Endothelial cell (in vitro differentiated cells): ENCODE measurements at regions not wholly inside any gene's neighbourhood (a gene's known extent, or its start where the extent isn't known, plus 50 kb on each side); places are given as distances from the start of the nearest gene placed in this dataset.

Source experiments
- DNase-seq: peaks from one replicate; pipeline ENCODE4 v3.0.0; 2021; ENCODE audit warnings: low spot score
- H3K27ac Mint-ChIP-seq: one replicate; pipeline ENCODE4 v1.8.0; 2021; ENCODE audit warnings: mixed read lengths, inconsistent platforms; ENCODE audit not compliant: unreplicated experiment
- H3K27me3 Mint-ChIP-seq: one replicate; pipeline ENCODE4 v1.8.0; 2021; ENCODE audit warnings: mild to moderate bottlenecking, moderate library complexity, mixed read lengths, inconsistent platforms; ENCODE audit not compliant: unreplicated experiment
- H3K36me3 Mint-ChIP-seq: one replicate; pipeline ENCODE4 v1.8.0; 2021; ENCODE audit warnings: mild to moderate bottlenecking, low read depth, mixed read lengths, inconsistent platforms; ENCODE audit not compliant: unreplicated experiment
- H3K4me1 Mint-ChIP-seq: one replicate; pipeline ENCODE4 v1.8.0; 2021; ENCODE audit warnings: mild to moderate bottlenecking, mixed read lengths, inconsistent platforms; ENCODE audit not compliant: unreplicated experiment
- H3K4me3 Mint-ChIP-seq: one replicate; pipeline ENCODE4 v1.8.0; 2021; ENCODE audit warnings: mild to moderate bottlenecking, mixed read lengths, inconsistent platforms; ENCODE audit not compliant: unreplicated experiment
- H3K9me3 Mint-ChIP-seq: one replicate; pipeline ENCODE4 v1.8.0; 2021; ENCODE audit warnings: mixed read lengths, inconsistent platforms; ENCODE audit not compliant: unreplicated experiment
- TF ChIP-seq, protein P1 (sequence below): fragments of 200-600 bp; sonication (generic); IDR thresholded peaks from one replicate; pipeline ENCODE4 v1.5.0; 2021; ENCODE audit warnings: antibody characterized with exemption; ENCODE audit not compliant: unreplicated experiment

DNA sequence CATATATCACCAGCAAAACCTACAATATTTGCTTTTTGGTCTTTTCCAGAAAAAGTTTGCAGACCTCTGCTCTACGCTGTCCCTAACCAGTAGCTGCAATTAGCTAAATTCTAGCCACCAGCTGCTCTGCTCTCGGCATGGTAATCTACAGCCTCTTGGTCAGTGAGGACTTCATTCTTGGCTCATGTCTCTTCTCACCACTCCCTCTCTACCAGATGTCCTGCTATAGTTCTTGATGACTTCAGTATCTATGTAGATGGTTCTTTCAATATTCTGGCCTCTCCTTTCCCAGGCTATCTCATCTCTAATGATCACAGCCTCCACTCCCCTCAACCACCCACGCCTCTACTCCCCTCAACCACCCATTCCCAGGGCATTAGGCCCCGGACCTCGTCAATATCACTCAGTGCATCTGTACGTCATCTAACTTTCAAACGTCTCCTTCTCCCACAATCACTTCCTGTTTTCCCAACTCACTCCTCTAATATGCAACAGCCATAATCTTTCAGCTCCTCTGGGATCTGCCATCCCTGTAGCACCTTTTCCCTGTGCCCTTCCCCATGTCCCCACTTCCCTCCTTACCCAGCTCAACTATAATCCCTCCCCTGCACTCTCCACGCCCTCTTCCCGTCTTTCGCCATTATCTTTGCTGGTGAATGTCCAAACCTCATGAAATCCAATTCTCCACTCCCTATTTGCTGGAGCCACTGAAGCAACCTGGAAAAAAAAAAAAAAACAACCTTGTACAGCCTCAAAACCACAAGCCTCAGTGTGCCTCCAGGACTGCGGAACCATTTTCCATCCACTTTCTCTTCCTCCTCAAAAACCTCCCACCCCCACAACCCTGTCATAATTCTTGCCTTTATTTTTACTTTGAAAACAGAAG lies 429.4 kb upstream of the PROK2 start:
- Mint-ChIP-seq H3K9me3 (no peaks in the 10 kb centered on the region), H3K27ac (no peak overlapping the region), H3K36me3 (no peaks in the 10 kb centered on the region), H3K4me1 (no peaks in the 10 kb centered on the region), H3K27me3 (peaks cover 3% of the 10 kb centered on the region), H3K4me3 (no peak overlapping the region)
- no peak for DNase-seq
- TF ChIP-seq, protein P1, sequence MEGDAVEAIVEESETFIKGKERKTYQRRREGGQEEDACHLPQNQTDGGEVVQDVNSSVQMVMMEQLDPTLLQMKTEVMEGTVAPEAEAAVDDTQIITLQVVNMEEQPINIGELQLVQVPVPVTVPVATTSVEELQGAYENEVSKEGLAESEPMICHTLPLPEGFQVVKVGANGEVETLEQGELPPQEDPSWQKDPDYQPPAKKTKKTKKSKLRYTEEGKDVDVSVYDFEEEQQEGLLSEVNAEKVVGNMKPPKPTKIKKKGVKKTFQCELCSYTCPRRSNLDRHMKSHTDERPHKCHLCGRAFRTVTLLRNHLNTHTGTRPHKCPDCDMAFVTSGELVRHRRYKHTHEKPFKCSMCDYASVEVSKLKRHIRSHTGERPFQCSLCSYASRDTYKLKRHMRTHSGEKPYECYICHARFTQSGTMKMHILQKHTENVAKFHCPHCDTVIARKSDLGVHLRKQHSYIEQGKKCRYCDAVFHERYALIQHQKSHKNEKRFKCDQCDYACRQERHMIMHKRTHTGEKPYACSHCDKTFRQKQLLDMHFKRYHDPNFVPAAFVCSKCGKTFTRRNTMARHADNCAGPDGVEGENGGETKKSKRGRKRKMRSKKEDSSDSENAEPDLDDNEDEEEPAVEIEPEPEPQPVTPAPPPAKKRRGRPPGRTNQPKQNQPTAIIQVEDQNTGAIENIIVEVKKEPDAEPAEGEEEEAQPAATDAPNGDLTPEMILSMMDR: no peak

DNA sequence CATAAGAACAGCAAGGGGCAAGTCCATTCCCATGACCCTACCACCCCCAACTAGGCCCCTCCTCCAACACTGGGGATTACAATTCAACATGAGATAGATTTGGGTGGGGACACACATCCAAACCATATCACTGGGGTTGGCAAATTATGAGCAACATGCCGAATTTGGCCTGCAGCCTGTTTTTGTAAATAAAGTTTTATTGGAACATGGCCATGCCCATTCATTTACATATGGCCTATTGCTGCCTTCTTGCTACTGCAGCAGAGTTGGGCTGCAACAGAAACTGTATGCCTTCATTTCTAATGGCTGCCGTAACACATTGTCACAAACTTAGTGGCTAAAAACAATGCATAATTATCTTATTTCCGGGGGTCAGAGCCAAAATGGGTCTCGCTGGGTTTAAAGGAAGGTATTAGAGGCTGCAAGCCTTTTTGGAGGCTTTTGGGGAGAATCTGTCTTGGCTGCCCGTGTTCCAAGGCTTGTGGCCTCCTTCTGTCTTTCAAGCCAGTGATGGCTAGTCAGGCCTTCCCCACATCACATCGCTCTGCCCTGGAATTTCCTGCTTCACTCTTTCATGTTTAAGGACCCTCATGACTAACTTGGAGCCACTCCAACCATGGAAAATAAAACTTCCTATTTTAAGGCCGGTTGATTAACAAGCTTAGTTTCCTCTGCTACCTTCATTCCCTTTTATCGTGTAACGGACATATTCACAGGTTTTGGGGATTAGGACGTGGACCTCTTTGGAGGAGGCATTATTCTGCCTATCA lies 428.5 kb upstream of the PROK2 start:
- DNase-seq: no peak
- H3K27ac Mint-ChIP-seq: no peak overlapping the region
- H3K36me3 Mint-ChIP-seq: no peaks in the 10 kb centered on the region

DNA sequence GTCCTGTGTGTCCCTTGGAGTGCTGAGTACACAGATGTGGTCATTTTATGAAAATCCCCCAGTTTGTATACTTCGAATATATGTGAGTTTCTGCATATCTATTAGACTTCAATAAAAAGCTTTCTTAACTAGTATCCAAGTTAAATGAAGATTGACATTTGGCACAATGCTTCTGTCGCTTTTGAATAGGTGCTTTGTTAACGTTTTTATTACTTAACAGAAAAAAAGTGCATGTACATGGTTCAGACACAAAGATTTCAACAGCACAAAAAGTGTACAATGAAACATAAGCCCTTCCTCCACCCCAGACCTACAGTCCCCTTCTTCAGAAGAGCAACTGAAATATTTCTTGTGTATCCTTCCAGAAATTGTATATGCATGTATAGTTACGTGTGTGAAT lies 427.4 kb upstream of the PROK2 start:
- H3K27me3 Mint-ChIP-seq: peaks cover 3% of the 10 kb centered on the region
- DNase-seq: no peak
- H3K27ac Mint-ChIP-seq: no peak overlapping the region
- no peaks in the 10 kb centered on the region for H3K4me1 Mint-ChIP-seq
- H3K4me3 Mint-ChIP-seq: no peak overlapping the region
- TF ChIP-seq, protein P1: no peak
- H3K36me3 Mint-ChIP-seq: no peaks in the 10 kb centered on the region
- H3K9me3 Mint-ChIP-seq: no peaks in the 10 kb centered on the region

More for the DNA sequence above, 428.5 kb upstream of the PROK2 start:
- TF ChIP-seq, protein P1: no peak
- Mint-ChIP-seq H3K9me3 (no peaks in the 10 kb centered on the region), H3K27me3 (peaks cover 3% of the 10 kb centered on the region), H3K4me1 (no peaks in the 10 kb centered on the region), H3K4me3 (no peak overlapping the region)

DNA sequence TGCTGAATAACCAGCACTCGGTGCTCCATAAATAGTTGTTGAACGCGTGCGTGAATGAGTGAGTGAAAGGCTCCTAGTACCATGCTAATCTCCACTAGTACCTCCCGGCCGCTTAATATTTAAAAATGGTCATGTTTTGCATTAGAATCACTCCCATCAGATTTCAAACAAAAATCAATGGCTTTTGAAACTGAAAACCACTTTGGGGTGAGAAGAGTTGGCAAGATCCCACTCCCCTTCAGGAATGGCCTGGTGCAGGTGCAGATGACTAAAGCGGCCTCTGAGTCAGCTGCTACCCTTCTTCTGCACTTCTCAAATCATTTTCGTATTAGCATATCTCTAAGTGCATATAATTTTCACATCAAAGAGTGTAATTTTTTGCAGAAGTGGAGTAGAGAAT lies 425.3 kb upstream of the PROK2 start:
- Mint-ChIP-seq H3K27me3 (no peaks in the 10 kb centered on the region), H3K36me3 (no peaks in the 10 kb centered on the region), H3K4me3 (no peak overlapping the region), H3K27ac (no peak overlapping the region), H3K9me3 (no peaks in the 10 kb centered on the region), H3K4me1 (peaks cover 2% of the 10 kb centered on the region)
- no peak for DNase-seq
- TF ChIP-seq, protein P1: no peak

DNA sequence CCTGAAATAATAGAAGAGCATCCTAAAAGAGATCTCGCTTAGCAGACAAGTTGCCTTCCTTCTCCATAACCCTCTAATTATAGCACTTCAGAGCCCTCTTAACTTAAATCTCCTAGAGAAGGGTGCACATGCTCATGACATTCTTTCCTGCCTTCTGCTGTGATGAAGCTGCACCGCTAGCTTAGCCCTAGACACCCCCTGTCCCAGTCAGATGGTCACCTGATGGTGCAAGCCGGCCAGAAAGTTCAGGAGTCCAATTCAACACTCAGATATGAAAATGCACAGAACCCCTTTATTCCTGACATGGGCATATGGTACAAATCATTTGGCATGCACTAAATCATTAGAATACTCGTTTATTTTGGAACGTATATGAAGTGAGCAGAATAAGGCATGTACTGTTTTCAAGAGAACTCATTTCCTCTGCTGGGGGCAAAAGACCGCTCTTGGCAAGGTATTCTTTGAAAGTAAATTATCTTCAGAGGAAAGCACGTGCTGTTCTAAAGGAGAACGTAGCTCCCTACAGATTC lies 420.4 kb upstream of the PROK2 start:
- TF ChIP-seq, protein P1: no peak
- no peak overlapping the region for H3K27ac Mint-ChIP-seq

More for the DNA sequence above, 420.4 kb upstream of the PROK2 start:
- DNase-seq: no peak
- no peaks in the 10 kb centered on the region for H3K27me3 Mint-ChIP-seq
- H3K4me3 Mint-ChIP-seq: no peak overlapping the region
- no peaks in the 10 kb centered on the region for H3K9me3 Mint-ChIP-seq
- H3K36me3 Mint-ChIP-seq: no peaks in the 10 kb centered on the region
- H3K4me1 Mint-ChIP-seq: peaks cover 9% of the 10 kb centered on the region
